Type B pancreatic cell (in vitro differentiated cells): ENCODE measurements at regions not wholly inside any gene's neighbourhood (a gene's known extent, or its start where the extent isn't known, plus 50 kb on each side); places are given as distances from the start of the nearest gene placed in this dataset.
A peak's percentile ranks its signal among the peaks of the same experiment; 100 is the strongest.
"Not testable (repeated sequence)": the region's sequence is repeated elsewhere in the genome, so short reads cannot be mapped to it uniquely, and the experiment has no call there.

Experiments
- DNase-seq: peaks from one replicate; pipeline ENCODE4 v3.0.0; 2021; ENCODE audit warnings: mixed read lengths; ENCODE audit not compliant: unreplicated experiment; ENCODE audit errors: extremely low spot score
- H3K27ac Mint-ChIP-seq: 2 replicates; pipeline ENCODE4 v1.8.0; 2021; ENCODE audit warnings: mild to moderate bottlenecking, mixed read lengths
- H3K27me3 Mint-ChIP-seq: 2 replicates; pipeline ENCODE4 v1.8.0; 2021; ENCODE audit warnings: mixed read lengths
- H3K36me3 Mint-ChIP-seq: 2 replicates; pipeline ENCODE4 v1.8.0; 2021; ENCODE audit warnings: mixed read lengths
- H3K4me1 Mint-ChIP-seq: one replicate; pipeline ENCODE4 v1.8.0; 2021; ENCODE audit warnings: mixed read lengths; ENCODE audit not compliant: unreplicated experiment
- H3K4me3 Mint-ChIP-seq: 2 replicates; pipeline ENCODE4 v1.8.0; 2021; ENCODE audit warnings: mild to moderate bottlenecking, mixed read lengths
- H3K9me3 Mint-ChIP-seq: 2 replicates; pipeline ENCODE4 v1.8.0; 2021; ENCODE audit warnings: mixed read lengths
- TF ChIP-seq, protein P1 (sequence below): fragments of 200-600 bp; sonication (generic); conservative IDR thresholded peaks from 2 replicates; pipeline ENCODE4 v1.5.0; 2021; ENCODE audit warnings: antibody characterized with exemption, mild to moderate bottlenecking

- H3K4me1 Mint-ChIP-seq: peaks cover 6% of the 10 kb centered on the region
- TF ChIP-seq, protein P1, sequence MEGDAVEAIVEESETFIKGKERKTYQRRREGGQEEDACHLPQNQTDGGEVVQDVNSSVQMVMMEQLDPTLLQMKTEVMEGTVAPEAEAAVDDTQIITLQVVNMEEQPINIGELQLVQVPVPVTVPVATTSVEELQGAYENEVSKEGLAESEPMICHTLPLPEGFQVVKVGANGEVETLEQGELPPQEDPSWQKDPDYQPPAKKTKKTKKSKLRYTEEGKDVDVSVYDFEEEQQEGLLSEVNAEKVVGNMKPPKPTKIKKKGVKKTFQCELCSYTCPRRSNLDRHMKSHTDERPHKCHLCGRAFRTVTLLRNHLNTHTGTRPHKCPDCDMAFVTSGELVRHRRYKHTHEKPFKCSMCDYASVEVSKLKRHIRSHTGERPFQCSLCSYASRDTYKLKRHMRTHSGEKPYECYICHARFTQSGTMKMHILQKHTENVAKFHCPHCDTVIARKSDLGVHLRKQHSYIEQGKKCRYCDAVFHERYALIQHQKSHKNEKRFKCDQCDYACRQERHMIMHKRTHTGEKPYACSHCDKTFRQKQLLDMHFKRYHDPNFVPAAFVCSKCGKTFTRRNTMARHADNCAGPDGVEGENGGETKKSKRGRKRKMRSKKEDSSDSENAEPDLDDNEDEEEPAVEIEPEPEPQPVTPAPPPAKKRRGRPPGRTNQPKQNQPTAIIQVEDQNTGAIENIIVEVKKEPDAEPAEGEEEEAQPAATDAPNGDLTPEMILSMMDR: no peak
- H3K4me3 Mint-ChIP-seq: no peak overlapping the region
Observed at GRCh38 chr7:149666360-149666945, 106.9 kb downstream of the ZNF467 start.

DNA sequence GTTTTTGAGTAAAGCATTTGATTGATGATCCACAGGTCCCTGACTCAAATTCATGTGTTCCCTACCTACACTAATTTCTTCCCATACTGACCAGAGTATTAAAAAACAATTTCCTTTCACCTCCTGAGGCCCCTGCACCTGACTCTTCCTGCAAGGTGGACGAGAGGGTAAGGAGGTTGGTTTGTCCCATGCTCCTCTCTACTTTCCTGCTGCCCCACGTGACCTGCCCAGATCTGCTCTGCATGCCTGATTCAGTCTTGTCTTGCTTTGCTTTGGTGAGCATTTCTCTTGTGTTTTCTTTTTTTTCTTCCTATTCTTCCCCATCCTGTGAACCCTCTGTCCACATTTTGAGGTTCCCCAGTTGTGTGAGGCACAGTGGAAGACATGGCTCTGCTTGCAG lies 107.8 kb downstream of the ZNF467 start:
- H3K4me1 Mint-ChIP-seq, H3K9me3 Mint-ChIP-seq, H3K27ac Mint-ChIP-seq, H3K4me3 Mint-ChIP-seq, DNase-seq, H3K36me3 Mint-ChIP-seq: not testable (repeated sequence)
- H3K27me3 Mint-ChIP-seq: peaks cover 13% of the 10 kb centered on the region

More at GRCh38 chr7:149666360-149666945, 106.9 kb downstream of the ZNF467 start:
- H3K27ac Mint-ChIP-seq: no peak overlapping the region
- no peaks in the 10 kb centered on the region for H3K9me3 Mint-ChIP-seq
- DNase-seq: no peak
- H3K36me3 Mint-ChIP-seq: no peaks in the 10 kb centered on the region
- H3K27me3 Mint-ChIP-seq: peaks cover 17% of the 10 kb centered on the region

DNA sequence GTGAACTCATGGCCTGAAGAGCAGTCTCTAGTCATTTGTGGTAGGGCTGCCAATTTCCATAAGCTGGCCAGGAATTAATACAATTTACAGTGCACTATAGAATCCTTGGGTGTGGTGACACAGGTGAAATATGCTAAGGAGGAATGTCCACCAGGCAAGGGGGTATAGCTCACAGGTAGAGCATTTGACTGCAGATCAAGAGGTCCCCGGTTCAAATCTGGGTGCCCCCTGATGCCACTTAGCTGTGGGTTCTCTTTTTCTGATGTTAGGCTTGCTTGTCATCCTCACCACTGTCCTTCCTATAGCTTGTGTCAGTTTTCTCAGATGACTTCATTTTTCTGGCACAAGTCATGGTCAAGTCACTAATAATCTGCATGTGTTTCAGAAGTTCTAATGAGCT lies 108.7 kb downstream of the ZNF467 start:
- TF ChIP-seq, protein P1: no peak
- no peaks in the 10 kb centered on the region for H3K9me3 Mint-ChIP-seq
- no peak overlapping the region for H3K27ac Mint-ChIP-seq
- H3K4me3 Mint-ChIP-seq: no peak overlapping the region
- H3K4me1 Mint-ChIP-seq: peaks cover 6% of the 10 kb centered on the region
- H3K36me3 Mint-ChIP-seq: no peaks in the 10 kb centered on the region
- no peak for DNase-seq
- H3K27me3 Mint-ChIP-seq: peaks cover 15% of the 10 kb centered on the region

DNA sequence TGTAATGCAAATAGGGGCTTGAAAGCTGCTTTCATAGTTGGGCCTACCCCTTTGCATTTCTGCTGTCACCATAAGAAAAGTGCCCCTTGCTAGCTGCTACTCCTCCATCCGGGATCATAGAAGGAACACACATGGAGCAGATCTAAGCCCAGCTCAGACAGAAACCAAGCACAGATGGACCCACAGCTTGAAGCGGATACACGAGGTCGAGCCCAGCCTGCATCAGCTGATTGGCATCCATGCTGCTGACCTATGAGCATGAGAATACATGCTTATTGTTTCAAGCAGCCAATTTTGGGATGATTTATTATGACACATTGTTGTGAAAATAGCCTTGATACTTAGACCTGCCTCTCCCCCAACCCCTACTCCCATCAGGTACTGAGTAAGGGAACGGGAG lies 109.2 kb downstream of the ZNF467 start:
- Mint-ChIP-seq H3K9me3 (no peaks in the 10 kb centered on the region), H3K27me3 (peaks cover 14% of the 10 kb centered on the region), H3K4me1 (peaks cover 6% of the 10 kb centered on the region), H3K36me3 (no peaks in the 10 kb centered on the region), H3K27ac (no peak overlapping the region), H3K4me3 (no peak overlapping the region)
- DNase-seq: no peak
- TF ChIP-seq, protein P1: no peak

GRCh38 chr7:149662591-149663095 lies 110.7 kb downstream of the ZNF467 start:
- TF ChIP-seq, protein P1: peak; percentile 73
- H3K27ac Mint-ChIP-seq: no peak overlapping the region
- H3K9me3 Mint-ChIP-seq: no peaks in the 10 kb centered on the region
- no peaks in the 10 kb centered on the region for H3K36me3 Mint-ChIP-seq
- H3K4me1 Mint-ChIP-seq: peaks cover 6% of the 10 kb centered on the region
- H3K27me3 Mint-ChIP-seq: peaks cover 19% of the 10 kb centered on the region
- DNase-seq: no peak
- no peak overlapping the region for H3K4me3 Mint-ChIP-seq

DNA sequence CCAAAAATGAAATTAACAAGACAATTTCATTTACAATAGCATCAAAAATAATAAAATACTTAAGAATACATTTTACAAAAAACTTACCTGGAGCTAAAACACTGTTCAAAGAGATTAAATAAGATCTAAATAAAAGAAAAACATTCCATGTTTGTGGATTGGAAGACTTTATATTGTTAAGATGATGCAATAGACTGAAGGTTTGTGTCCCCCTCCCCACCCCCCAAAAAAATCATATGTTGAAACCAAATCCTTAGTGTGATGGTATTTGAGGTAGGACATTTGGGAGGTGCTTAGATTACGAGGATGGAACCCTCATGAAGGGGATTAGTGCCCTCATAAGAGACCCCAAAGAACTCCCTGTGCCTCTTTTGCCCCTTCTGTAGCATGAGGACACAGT lies 117.6 kb downstream of the ZNF467 start:
- TF ChIP-seq, protein P1: no peak
- Mint-ChIP-seq H3K27ac (no peak overlapping the region), H3K4me1 (no peaks in the 10 kb centered on the region), H3K36me3 (no peaks in the 10 kb centered on the region), H3K27me3 (peaks cover 29% of the 10 kb centered on the region), H3K9me3 (peaks cover 15% of the 10 kb centered on the region), H3K4me3 (no peak overlapping the region)
- no peak for DNase-seq
